Thyroid gland (tissue), 4 donors: ENCODE measurements at regions not wholly inside any gene's neighbourhood (a gene's known extent, or its start where the extent isn't known, plus 50 kb on each side); places are given as distances from the start of the nearest gene placed in this dataset.

Experiments
- DNase-seq, 2 donors: peaks; one replicate each; pipeline ENCODE4 v3.0.0-alpha.2; 2019
- H3K27ac ChIP-seq, 3 donors: fragments of 200-600 bp; sonication (generic); 1 replicate in 2 of 3; 2 replicates in 1 of 3; pipeline ENCODE4 v1.5.1; 2016 to 2019; ENCODE audit warnings: mild to moderate bottlenecking in 1 of 3, moderate library complexity in 1 of 3
- H3K27me3 ChIP-seq: fragments of 200-600 bp; sonication (generic); one replicate; pipeline ENCODE4 v1.5.1; 2019
- H3K36me3 ChIP-seq, 2 donors: fragments of 200-600 bp; sonication (generic); one replicate each; pipeline ENCODE4 v1.5.1; 2016 to 2019
- H3K4me1 ChIP-seq, 2 donors: fragments of 200-600 bp; sonication (generic); one replicate each; pipeline ENCODE4 v1.5.1; 2017 to 2019
- H3K4me3 ChIP-seq, 3 donors: fragments of 200-600 bp; sonication (generic); replicated peaks in 1 of 3; 1 replicate in 2 of 3; 2 replicates in 1 of 3; pipeline ENCODE4 v1.5.1; 2016; ENCODE audit warnings: mild to moderate bottlenecking in 1 of 3
- H3K9me3 ChIP-seq: fragments of 200-600 bp; sonication (generic); one replicate; pipeline ENCODE4 v1.5.1; 2017
- CTCF ChIP-seq, 6 experiments: fragments of 200-600 bp in 3 of 6; fragments of 450-650 bp in 3 of 6; sonication (generic) in 3 of 6; IDR thresholded peaks; one replicate each; pipeline ENCODE4 v1.5.1; 2016 to 2019; ENCODE audit warnings: antibody characterized with exemption in 6 of 6, mild to moderate bottlenecking in 2 of 6, inconsistent platforms in 1 of 6, moderate library complexity in 1 of 6
- POLR2A ChIP-seq, 2 donors: fragments of 450-650 bp; IDR thresholded peaks; one replicate each; pipeline ENCODE4 v1.6.1; 2017; ENCODE audit warnings: antibody characterized with exemption in 2 of 2, mild to moderate bottlenecking in 2 of 2, moderate library complexity in 1 of 2
- WGBS, 2 donors: methylation state at CpG; one replicate each; pipeline ENCODE4 v1.1.5; 2017; 5-methylcytosine and 5-hydroxymethylcytosine counted together
- intact Hi-C: fragments of 100-400 bp; cut with DNase I; formaldehyde crosslinking; loops from one replicate; pipeline ENCODE4 v1.15.1; 2023

- no peak for TF ChIP-seq POLR2A (IDR thresholded peaks at IDR 0.05)
- no peak for TF ChIP-seq CTCF (IDR thresholded peaks at IDR 0.05)
- no peak overlapping the region for H3K27ac ChIP-seq
- intact Hi-C loops: no loop called here
These were observed 78.5 kb upstream of the ADAMTS5 start for GRCh38 chr21:27045281-27045985.

GRCh38 chr21:27043377-27043776, 76.5 kb upstream of the ADAMTS5 start:
- TF ChIP-seq POLR2A (IDR thresholded peaks at IDR 0.05): no peak
- Histone ChIP-seq H3K4me1 (no peaks in the 10 kb centered on the region), H3K27ac (no peak overlapping the region), H3K4me3 (no peak overlapping the region), H3K36me3 (no peaks in the 10 kb centered on the region), H3K27me3 (no peaks in the 10 kb centered on the region), H3K9me3 (no peaks in the 10 kb centered on the region)
- no peak for DNase-seq
- WGBS, 2 donors: 94 to 96% methylated on average over 1 of the region's 1 CpG
- intact Hi-C loops: no loop called here

More at GRCh38 chr21:27045281-27045985, 78.5 kb upstream of the ADAMTS5 start:
- Histone ChIP-seq H3K4me3 (no peak overlapping the region), H3K9me3 (no peaks in the 10 kb centered on the region), H3K36me3 (no peaks in the 10 kb centered on the region), H3K27me3 (no peaks in the 10 kb centered on the region), H3K4me1 (no peaks in the 10 kb centered on the region)
- WGBS, 2 donors: 76 to 80% methylated on average over 3 of the region's 3 CpGs
- no peak for DNase-seq

- Histone ChIP-seq H3K36me3 (no peaks in the 10 kb centered on the region), H3K4me3 (no peak overlapping the region), H3K27ac (no peak overlapping the region), H3K9me3 (no peaks in the 10 kb centered on the region), H3K4me1 (no peaks in the 10 kb centered on the region), H3K27me3 (no peaks in the 10 kb centered on the region)
- no peak for DNase-seq
- intact Hi-C loops: no loop called here
- WGBS, 2 donors: 97% methylated on average over 2 of the region's 2 CpGs
- TF ChIP-seq POLR2A (IDR thresholded peaks at IDR 0.05): no peak
- TF ChIP-seq CTCF (IDR thresholded peaks at IDR 0.05): no peak
These were observed 74.0 kb upstream of the ADAMTS5 start for GRCh38 chr21:27040738-27041469.

GRCh38 chr21:27036736-27037301, 69.9 kb upstream of the ADAMTS5 start:
- H3K9me3 ChIP-seq: no peaks in the 10 kb centered on the region
- no peak for TF ChIP-seq POLR2A (IDR thresholded peaks at IDR 0.05)
- TF ChIP-seq CTCF (IDR thresholded peaks at IDR 0.05): no peak
- WGBS, 2 donors: 83 to 94% methylated on average over 3 of the region's 3 CpGs
- no peaks in the 10 kb centered on the region for H3K36me3 ChIP-seq
- no peak overlapping the region for H3K4me3 ChIP-seq
- no peaks in the 10 kb centered on the region for H3K27me3 ChIP-seq
- intact Hi-C loops: no loop called here
- no peak overlapping the region for H3K27ac ChIP-seq
- no peak for DNase-seq
- H3K4me1 ChIP-seq: no peaks in the 10 kb centered on the region

GRCh38 chr21:27035791-27036190, 68.9 kb upstream of the ADAMTS5 start:
- Histone ChIP-seq H3K4me1 (no peaks in the 10 kb centered on the region), H3K4me3 (no peak overlapping the region), H3K27me3 (no peaks in the 10 kb centered on the region), H3K36me3 (no peaks in the 10 kb centered on the region), H3K9me3 (no peaks in the 10 kb centered on the region), H3K27ac (no peak overlapping the region)
- intact Hi-C loops: no loop called here
- WGBS, 2 donors: 81% methylated on average over 4 of the region's 4 CpGs
- no peak for DNase-seq
- TF ChIP-seq CTCF (IDR thresholded peaks at IDR 0.05): no peak
- no peak for TF ChIP-seq POLR2A (IDR thresholded peaks at IDR 0.05)
